GM10266 (cell line): ENCODE measurements at regions not wholly inside any gene's neighbourhood (a gene's known extent, or its start where the extent isn't known, plus 50 kb on each side); places are given as distances from the start of the nearest gene placed in this dataset.

ENCODE experiments used
- DNase-seq: peaks from one replicate; pipeline ENCODE4 v3.0.0; 2012; ENCODE audit errors: extremely low spot score
- TF ChIP-seq, protein P1 (sequence below): IDR thresholded peaks from 2 replicates; pipeline ENCODE4 v1.5.1; 2012; ENCODE audit warnings: mild to moderate bottlenecking, low read depth; ENCODE audit not compliant: control insufficient read depth, insufficient read depth; ENCODE audit errors: missing control alignments

DNA sequence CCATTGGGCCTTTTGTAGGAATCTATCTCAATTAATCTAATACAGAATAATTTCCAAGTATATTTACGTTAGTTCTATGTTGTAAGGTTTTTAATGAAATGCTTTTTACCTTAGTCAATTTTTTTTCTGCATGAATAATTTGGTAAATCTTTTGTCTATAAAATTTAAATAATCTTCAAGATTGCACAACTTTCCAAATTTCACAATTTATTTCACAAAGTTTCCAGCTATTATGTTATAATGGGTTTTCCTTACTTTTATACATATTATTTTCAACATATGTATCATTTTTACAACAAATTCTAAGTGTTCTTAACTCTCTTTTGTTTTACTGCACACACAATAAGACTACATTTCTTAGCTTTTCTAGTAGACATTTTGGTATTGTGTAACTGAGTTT is 470.7 kb downstream of the ETV1 start:
- TF ChIP-seq, protein P1, sequence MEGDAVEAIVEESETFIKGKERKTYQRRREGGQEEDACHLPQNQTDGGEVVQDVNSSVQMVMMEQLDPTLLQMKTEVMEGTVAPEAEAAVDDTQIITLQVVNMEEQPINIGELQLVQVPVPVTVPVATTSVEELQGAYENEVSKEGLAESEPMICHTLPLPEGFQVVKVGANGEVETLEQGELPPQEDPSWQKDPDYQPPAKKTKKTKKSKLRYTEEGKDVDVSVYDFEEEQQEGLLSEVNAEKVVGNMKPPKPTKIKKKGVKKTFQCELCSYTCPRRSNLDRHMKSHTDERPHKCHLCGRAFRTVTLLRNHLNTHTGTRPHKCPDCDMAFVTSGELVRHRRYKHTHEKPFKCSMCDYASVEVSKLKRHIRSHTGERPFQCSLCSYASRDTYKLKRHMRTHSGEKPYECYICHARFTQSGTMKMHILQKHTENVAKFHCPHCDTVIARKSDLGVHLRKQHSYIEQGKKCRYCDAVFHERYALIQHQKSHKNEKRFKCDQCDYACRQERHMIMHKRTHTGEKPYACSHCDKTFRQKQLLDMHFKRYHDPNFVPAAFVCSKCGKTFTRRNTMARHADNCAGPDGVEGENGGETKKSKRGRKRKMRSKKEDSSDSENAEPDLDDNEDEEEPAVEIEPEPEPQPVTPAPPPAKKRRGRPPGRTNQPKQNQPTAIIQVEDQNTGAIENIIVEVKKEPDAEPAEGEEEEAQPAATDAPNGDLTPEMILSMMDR = no peak
- DNase-seq = no peak

DNA sequence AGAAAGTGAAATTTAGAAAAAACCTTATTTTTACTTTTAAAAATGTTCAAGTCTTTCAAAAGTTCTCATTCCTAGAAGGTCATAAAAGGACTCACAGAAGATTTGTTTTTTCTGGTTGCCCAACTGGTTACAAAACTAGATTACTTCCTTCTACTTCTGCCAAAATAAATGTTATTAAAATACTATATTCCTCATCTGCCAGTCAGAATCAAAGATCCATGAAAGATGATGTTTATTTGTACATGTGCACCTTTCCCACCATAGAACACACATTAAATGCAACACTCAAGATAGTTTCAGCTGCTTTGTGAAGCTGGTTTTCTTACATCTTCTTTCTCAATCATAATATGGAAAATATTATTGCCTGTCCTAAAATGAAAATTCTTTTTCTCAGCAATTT is 465.4 kb downstream of the ETV1 start:
- TF ChIP-seq, protein P1 = no peak
- DNase-seq = no peak

DNA sequence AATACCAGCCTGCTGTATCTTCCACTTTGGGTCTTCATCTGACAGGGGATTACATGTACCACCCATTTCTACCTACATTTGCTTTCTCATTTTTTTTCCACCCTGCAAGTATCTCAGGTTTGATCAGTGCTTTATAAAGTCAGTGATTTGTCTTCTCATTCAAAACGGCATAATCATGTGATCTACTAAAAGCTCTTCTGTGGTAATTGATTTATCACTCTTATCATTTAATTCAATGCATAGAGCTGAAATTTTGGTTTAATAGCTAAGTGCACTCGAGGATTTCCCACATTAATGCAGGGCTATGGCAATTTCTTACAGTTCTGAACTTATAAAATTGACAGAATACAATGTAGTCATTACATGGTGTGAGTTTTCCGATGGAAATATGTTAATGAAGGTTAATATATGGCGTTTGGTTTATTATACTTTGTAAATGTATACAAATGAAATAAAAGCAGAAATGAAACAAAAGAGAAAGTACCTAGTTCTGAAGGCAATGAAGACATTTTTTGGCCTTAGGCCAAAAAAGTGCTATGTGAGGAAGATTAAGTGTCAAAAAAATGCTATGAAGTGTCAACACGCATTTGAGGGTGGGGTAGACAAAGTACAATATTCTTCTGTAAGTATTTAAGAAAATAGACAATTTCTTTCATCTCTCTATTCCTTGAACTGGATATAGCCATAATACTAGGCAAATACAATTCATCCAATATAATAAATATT is 457.3 kb downstream of the ETV1 start:
- TF ChIP-seq, protein P1 = no peak
- no peak for DNase-seq

DNA sequence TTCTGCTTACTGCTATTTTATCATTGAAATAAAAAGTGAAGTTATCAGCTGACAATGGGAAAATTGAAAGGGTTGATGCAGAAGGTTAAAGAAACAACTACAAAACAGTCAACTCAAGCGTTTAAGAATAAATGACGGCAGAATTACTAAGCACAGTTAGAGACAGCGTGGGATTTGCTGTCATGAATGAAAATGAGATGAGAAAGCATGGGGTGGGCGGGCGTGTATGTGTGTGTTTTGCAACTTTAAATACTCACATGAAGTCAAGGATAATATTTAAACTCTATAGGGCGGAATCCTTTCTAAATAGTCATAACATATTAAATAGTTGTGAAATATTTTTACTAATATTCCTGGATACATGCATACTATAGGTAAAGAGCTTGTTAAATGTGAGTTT is 450.8 kb downstream of the ETV1 start:
- TF ChIP-seq, protein P1 = no peak
- DNase-seq = no peak

- TF ChIP-seq, protein P1 = no peak
- no peak for DNase-seq
Measured at GRCh38 chr7:13540429-13540828, 449.0 kb downstream of the ETV1 start.

DNA sequence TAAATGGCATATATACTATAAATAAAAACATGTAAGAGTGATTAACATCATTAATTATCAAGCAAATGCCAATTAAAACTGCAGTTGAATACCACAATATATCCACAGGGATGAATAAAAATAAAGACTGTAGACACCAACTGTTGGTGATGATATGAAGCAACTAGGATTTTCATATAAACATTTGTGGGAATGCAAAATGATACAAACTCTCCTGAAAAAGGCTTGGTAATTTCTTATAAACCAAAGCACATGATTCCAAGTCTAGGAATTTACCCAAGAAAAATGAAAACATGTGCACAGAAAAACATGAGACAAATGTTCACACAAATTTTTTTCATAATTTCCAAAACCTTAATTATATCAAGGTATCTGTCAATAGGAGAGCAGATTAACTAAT is 448.1 kb downstream of the ETV1 start:
- TF ChIP-seq, protein P1 = no peak
- DNase-seq = no peak

GRCh38 chr7:13542451-13542850 is 447.0 kb downstream of the ETV1 start:
- TF ChIP-seq, protein P1 = no peak
- no peak for DNase-seq
